Neuron (in vitro differentiated cells): ENCODE measurements at regions not wholly inside any gene's neighbourhood (a gene's known extent, or its start where the extent isn't known, plus 50 kb on each side); places are given as distances from the start of the nearest gene placed in this dataset.

Experiments
- H2AFZ ChIP-seq: one replicate; pipeline ENCODE4 v1.6.1; 2013; ENCODE audit warnings: low read depth, mild to moderate bottlenecking, inconsistent platforms, low read length, moderate library complexity
- H3K27me3 ChIP-seq: one replicate; pipeline ENCODE4 v1.6.1; 2013; ENCODE audit warnings: low read length; ENCODE audit not compliant: insufficient read depth
- H3K36me3 ChIP-seq: one replicate; pipeline ENCODE4 v1.6.1; 2013; ENCODE audit warnings: low read length; ENCODE audit not compliant: insufficient read depth
- H3K4me1 ChIP-seq: one replicate; pipeline ENCODE4 v1.6.1; 2013; ENCODE audit warnings: low read length; ENCODE audit not compliant: insufficient read depth
- H3K4me3 ChIP-seq: 2 replicates; pipeline ENCODE4 v1.5.1; 2013; ENCODE audit warnings: mild to moderate bottlenecking, low read length, moderate library complexity
- H3K9me3 ChIP-seq: one replicate; pipeline ENCODE4 v1.6.1; 2013; ENCODE audit warnings: low read length

DNA sequence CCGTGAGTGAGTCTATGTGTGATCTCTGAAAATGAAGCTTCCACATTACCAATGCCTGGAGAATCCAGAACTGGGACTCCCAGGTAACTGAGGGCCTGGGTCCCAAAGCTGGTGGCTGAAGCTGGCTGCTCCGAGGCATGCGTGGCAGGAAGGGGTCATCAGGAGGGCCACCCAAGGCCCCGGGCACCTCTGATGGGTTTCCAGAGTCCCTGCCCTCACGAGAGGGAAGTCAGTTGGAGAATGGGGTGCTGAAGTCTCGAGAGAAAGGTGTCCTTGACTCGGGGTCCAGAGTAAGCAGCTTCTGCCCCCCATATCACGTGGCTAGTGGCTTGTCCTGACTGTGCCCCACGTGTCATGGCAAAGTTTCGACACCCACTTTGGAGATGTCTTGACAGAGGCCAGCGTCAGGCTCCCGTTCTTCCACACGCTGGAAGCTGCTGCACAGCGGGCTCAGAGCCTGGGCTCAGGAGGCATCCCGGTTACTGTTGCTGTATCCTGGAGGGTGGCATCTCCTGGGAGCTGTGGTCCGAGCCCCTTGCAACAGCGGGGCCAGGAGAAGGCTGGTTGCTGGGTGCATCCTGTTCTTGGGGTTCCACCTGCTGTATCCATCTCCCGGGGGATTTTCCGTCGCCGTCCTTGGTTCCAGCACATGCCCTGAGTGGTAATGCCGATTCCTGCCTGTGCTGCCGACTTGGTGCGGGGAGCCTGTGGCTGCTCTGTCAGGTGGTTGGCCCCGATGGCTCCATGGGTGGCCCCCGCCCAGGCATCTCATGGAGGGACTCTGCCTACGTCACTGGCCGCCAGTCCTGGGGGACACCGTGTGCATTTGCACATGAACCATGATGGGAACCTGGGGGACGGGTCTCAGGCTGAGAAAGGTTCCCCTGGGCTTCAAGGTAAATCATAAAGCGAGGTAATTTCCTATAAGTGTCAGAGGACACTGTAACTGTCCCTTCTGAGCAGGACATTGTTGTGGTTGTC, 183.3 kb upstream of the HDAC4 start:
- Histone ChIP-seq H3K9me3 (no peaks in the 10 kb centered on the region), H3K4me3 (no peak overlapping the region), H3K36me3 (no peaks in the 10 kb centered on the region), H3K4me1 (peaks cover 16% of the 10 kb centered on the region), H2AFZ (no peak overlapping the region), H3K27me3 (no peaks in the 10 kb centered on the region)

DNA sequence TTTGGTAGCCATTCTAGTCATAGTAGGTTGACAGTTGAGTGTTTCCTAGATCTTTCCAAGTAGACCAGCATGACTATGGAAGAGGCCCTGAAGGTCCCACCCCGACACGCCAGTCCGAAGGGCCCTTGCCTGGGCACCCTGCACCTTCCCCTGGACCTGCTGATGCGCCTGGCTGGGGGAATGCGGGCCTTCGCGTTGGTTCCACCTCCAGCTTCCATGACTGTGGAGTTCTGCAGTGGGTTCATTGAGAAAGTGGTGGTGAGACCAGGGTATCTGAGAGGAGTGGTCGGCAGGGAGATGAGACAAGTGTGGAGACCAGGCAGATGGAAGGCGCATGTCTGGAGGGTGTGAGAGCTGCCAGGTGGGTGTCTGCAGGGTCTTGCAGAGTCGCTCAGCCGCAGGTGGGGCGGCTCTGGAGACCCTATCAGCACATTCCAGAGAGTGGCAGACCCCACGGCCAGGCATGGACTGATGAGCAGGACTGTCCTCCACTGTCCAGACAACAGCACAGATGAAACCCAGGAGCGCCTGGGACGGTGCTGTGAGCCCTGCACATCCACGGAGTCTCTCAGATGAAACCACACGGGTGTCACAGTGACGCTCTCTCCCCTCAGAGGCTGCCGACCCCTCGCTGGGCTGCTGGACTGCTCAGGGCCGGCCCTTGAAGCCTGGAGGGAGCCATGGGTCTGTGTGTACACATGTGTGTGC, 182.5 kb upstream of the HDAC4 start:
- Histone ChIP-seq H3K9me3 (no peaks in the 10 kb centered on the region), H3K4me1 (peaks cover 16% of the 10 kb centered on the region), H3K27me3 (peaks cover 1% of the 10 kb centered on the region), H2AFZ (no peak overlapping the region), H3K4me3 (no peak overlapping the region), H3K36me3 (no peaks in the 10 kb centered on the region)

DNA sequence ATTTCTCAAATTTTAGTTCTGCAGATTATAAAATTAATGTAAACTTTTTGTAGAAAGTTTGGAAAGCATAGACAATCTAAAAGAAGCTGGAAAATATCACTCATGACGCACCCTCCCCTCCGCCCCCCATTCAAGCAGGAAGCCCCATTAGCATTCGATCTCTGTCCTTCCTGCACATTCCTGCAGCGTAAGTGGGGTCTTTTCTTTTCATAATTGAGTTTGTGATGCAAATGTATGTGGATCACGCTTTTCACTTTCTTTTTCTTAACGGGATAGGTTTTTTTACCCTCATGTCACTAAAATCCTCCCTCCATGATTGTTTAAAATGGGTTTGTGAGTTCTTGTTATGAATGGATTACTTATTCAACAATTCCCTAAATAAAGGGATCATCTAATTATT, 181.7 kb upstream of the HDAC4 start:
- peaks cover 16% of the 10 kb centered on the region for H3K4me1 ChIP-seq
- no peaks in the 10 kb centered on the region for H3K9me3 ChIP-seq
- no peak overlapping the region for H2AFZ ChIP-seq
- no peak overlapping the region for H3K4me3 ChIP-seq
- H3K36me3 ChIP-seq: no peaks in the 10 kb centered on the region
- peaks cover 3% of the 10 kb centered on the region for H3K27me3 ChIP-seq

DNA sequence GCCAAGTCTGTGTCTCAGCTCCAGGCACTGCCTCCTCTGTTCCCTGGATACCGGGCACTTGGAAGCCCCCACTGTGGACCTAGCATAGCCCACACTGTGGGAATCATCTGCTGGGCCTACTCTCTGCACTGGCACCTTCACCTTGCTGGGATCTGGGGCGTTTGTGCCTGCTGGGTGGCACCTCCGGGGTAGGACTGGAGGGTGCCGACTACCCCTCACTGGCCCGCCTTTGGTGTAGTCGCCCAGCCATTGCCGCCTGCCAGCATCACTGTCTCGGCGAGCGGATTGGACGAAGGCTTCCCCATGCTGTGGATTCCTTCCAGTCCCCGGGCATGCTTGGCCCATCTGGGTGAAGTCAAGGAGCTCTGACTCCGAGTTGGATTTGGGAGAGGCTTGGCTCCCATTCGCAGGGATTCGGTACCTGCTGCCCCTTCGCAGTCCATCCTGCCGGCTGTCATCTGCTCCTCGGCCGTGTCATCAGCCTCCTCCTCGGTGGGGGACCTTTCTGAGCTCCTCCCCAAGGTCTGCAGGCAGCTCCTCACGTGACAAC, 180.6 kb upstream of the HDAC4 start:
- H3K4me3 ChIP-seq: no peak overlapping the region
- no peaks in the 10 kb centered on the region for H3K36me3 ChIP-seq
- no peaks in the 10 kb centered on the region for H3K9me3 ChIP-seq
- no peak overlapping the region for H2AFZ ChIP-seq
- peaks cover 16% of the 10 kb centered on the region for H3K4me1 ChIP-seq
- H3K27me3 ChIP-seq: peaks cover 3% of the 10 kb centered on the region

DNA sequence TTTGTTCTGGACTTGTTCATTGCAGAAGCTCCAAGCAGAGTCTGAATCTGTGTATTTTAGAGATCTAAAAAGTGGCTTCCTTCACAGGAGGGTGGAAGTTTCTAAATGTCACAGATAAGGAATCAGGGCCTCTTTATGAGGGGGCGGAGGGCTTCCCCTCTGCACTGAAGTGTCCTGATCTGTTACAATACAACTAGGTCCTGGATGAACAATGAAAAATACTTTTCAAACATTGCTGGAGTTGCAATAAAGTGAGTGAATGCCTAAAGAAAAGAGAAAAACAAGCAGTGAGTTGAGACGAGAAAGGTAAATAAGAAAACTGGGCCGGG, 179.3 kb upstream of the HDAC4 start:
- Histone ChIP-seq H3K27me3 (peaks cover 3% of the 10 kb centered on the region), H3K36me3 (no peaks in the 10 kb centered on the region), H3K4me1 (peaks cover 16% of the 10 kb centered on the region), H2AFZ (no peak overlapping the region), H3K4me3 (no peak overlapping the region), H3K9me3 (peaks cover 3% of the 10 kb centered on the region)

DNA sequence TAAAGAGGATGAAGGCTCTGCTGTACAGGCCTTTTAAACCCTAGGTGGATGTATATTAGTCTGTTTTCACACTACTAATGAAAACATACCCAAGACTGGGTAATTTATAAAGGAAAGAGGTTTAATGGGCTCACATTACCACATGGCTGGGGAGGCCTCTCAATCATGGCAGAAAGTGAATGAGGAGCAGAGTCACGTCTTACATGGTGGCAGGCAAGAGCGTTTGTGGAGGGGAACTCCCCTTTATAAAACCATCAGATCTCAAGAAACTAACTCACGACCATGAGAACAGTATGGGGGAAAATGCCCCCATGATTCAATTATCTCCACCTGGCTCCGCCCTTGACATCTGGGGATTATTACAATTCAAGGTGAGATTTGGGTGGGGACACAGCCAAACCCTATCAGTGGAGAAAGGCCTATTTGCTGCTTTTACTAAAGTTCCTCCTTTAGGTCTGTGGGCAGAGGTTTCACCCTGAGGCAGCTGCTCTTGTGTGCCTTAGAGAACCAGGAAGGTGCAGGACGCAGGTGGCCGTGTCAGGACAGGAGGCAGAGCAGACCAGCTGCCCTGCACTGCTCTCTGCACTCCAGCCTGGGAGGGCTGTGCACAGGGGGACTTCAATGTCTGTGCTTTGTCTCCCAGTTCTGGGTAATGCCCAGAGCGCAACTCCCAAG, 178.8 kb upstream of the HDAC4 start:
- Histone ChIP-seq H3K9me3 (peaks cover 3% of the 10 kb centered on the region), H3K27me3 (peaks cover 3% of the 10 kb centered on the region), H3K4me1 (peaks cover 16% of the 10 kb centered on the region), H2AFZ (no peak overlapping the region), H3K36me3 (no peaks in the 10 kb centered on the region), H3K4me3 (no peak overlapping the region)

DNA sequence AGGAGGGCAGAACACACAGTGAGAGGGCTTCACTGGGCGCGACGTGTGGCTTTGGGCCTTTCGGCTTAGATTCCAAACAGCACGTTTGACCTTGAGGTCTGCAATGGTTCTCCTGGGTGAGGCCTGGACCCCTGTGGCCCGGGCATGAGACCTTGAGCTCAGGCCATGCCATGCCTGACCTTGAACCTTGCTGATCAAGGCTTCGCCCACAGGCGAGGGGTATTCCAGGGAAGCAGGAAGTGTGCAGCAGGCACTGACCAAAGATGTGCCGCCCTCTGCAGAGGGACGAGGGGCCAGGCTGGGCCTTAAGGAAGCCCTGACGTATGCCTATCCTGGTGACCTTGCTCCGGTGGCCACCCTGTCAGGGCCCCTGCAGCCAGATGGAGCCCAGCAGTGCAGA, 178.3 kb upstream of the HDAC4 start:
- Histone ChIP-seq H3K36me3 (no peaks in the 10 kb centered on the region), H3K4me3 (no peak overlapping the region), H2AFZ (no peak overlapping the region), H3K27me3 (peaks cover 6% of the 10 kb centered on the region), H3K9me3 (peaks cover 3% of the 10 kb centered on the region), H3K4me1 (peaks cover 16% of the 10 kb centered on the region)

DNA sequence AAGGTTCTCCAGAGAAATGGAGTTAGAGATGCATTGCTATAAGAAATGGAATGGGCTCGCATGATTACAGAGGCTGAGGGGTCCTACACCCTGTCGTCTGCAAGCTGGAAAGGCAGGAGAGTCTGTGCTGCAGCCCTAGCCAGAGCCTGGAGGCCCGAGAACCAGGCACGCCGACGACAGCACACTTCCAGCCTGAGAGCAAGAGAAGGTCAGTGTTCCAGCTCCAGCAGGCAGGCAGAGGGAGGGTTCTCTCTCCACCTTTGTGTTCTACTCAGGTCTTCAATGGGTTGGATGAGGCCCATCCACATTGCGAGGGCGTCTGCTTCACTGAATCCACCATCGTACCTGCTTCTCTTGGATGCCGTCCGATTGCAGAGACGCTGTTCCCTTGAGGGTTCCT, 177.6 kb upstream of the HDAC4 start:
- peaks cover 3% of the 10 kb centered on the region for H3K9me3 ChIP-seq
- no peak overlapping the region for H3K4me3 ChIP-seq
- no peak overlapping the region for H2AFZ ChIP-seq
- peaks cover 16% of the 10 kb centered on the region for H3K4me1 ChIP-seq
- H3K27me3 ChIP-seq: peaks cover 11% of the 10 kb centered on the region
- H3K36me3 ChIP-seq: no peaks in the 10 kb centered on the region

DNA sequence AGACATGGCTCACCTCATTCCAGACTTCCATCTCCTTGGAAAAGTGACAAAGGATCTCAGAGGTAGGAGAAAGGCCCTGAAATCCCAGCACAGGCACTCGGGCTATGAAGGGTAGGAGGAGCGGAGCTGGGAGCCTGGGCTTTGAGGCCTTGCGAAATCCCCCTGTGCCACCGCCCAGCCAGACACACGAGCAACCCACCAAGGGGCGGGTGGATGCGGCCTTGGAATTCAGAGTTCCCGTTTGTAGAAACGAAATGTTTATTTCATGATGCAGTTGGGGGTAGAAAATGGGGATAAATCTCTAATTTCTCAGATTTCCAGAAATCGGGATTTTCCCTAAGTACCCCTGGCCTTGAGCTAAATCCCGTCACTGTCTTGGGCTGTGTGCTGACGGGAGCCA, 177.1 kb upstream of the HDAC4 start:
- Histone ChIP-seq H3K4me1 (peaks cover 12% of the 10 kb centered on the region), H3K4me3 (no peak overlapping the region), H3K9me3 (peaks cover 3% of the 10 kb centered on the region), H3K36me3 (no peaks in the 10 kb centered on the region), H2AFZ (no peak overlapping the region), H3K27me3 (peaks cover 11% of the 10 kb centered on the region)

DNA sequence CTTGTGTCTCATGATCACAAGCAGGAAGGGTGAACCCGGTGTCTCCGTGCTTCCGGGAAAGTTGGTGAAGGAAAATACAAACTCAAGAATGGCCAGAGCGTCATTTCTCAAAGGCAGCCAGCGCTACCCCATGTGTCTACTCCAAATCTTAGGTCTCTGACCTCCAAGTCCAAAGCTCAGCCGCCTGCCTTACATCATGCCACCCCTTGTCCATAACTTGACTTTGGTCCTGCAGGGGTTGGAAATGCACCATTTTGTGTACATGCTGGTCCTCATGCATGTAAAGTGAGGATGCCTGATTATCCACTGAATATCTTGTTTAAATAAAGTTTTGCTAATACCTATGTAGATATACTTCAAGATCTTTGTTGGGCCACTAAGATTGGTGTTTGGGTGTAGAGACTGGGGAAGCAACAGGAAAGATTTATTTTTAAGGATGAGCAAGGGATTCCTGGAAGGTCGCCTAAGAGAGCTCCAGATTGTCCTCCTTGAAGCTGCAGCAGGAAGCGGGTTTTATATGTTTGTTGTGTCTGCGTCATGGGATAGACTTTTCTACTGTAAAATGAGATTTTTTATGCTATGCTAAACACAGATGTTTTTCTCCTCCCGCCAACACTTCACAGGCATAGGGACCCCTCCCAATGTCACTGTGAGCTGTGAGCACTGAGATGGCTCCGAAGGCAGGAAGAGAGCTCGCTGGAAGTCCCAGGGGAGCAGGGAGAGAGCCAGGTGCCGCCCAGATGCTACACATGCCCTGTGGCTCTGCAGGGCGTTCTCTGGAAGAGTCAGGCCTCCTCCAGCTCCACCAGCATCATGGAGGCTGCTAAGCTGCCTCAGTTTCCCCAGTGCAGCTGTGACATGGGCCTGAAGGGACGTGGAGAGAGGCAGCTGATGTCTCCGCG, 176.2 kb upstream of the HDAC4 start:
- Histone ChIP-seq H2AFZ (no peak overlapping the region), H3K27me3 (peaks cover 11% of the 10 kb centered on the region), H3K4me3 (no peak overlapping the region), H3K4me1 (peaks cover 3% of the 10 kb centered on the region), H3K9me3 (peaks cover 3% of the 10 kb centered on the region), H3K36me3 (no peaks in the 10 kb centered on the region)

DNA sequence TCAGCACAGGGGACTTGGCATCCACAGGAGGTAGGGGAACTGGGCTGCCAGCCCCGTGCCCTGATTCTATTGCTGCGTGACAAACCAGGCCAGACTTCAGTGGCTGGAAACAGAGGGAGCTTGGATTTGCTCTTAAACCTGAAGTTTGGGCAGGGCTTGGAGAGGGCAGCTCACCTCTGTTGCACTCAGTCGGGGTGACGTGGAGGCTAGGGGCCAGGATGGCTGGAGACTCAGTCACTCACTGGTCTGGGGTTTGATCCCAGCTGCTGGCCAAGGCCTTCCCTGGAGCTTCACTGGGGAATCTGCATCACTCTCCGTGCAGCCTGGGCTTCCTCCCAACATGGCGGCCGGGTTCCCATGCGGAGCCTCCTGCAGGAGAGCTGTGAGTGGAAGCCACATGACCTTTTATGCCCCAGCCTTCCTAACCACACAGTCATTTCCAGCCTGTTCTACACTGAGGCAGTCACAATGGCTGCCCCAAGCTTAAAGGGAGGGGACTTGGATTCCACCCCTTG, 175.2 kb upstream of the HDAC4 start:
- H3K36me3 ChIP-seq: no peaks in the 10 kb centered on the region
- no peak overlapping the region for H2AFZ ChIP-seq
- H3K27me3 ChIP-seq: peaks cover 11% of the 10 kb centered on the region
- no peaks in the 10 kb centered on the region for H3K4me1 ChIP-seq
- H3K9me3 ChIP-seq: peaks cover 3% of the 10 kb centered on the region
- H3K4me3 ChIP-seq: no peak overlapping the region
